Mesendoderm (in vitro differentiated cells): ENCODE measurements at regions not wholly inside any gene's neighbourhood (a gene's known extent, or its start where the extent isn't known, plus 50 kb on each side); places are given as distances from the start of the nearest gene placed in this dataset.

ENCODE experiments used
- DNase-seq: peaks from one replicate; pipeline ENCODE4 v3.0.0; 2013
- H2AK5ac ChIP-seq: 2 replicates; pipeline ENCODE4 v1.6.1; 2013; ENCODE audit warnings: low read length, inconsistent platforms
- H2BK120ac ChIP-seq: 2 replicates; pipeline ENCODE4 v1.6.1; 2013; ENCODE audit warnings: low read depth, mild to moderate bottlenecking, low read length, moderate library complexity, mixed read lengths
- H2BK15ac ChIP-seq: replicated peaks from 2 replicates; pipeline ENCODE4 v1.6.1; 2013; ENCODE audit warnings: low read depth, mild to moderate bottlenecking, moderate library complexity
- H2BK5ac ChIP-seq: 2 replicates; pipeline ENCODE4 v1.6.1; 2013; ENCODE audit warnings: low read length, inconsistent platforms
- H3K18ac ChIP-seq: 2 replicates; pipeline ENCODE4 v1.6.1; 2013; ENCODE audit warnings: mild to moderate bottlenecking, low read length, mixed read lengths
- H3K23ac ChIP-seq: one replicate; pipeline ENCODE4 v1.6.1; 2013; ENCODE audit warnings: low read length
- H3K27ac ChIP-seq: 2 replicates; pipeline ENCODE4 v1.5.1; 2013; ENCODE audit warnings: low read depth, mild to moderate bottlenecking, inconsistent platforms, low read length, moderate library complexity
- H3K27me3 ChIP-seq: 2 replicates; pipeline ENCODE4 v1.6.1; 2013; ENCODE audit warnings: low read length, control low read depth, mild to moderate bottlenecking, inconsistent platforms; ENCODE audit not compliant: insufficient read depth, poor library complexity
- H3K36me3 ChIP-seq: 2 replicates; pipeline ENCODE4 v1.6.1; 2013; ENCODE audit warnings: low read length, inconsistent platforms; ENCODE audit not compliant: control insufficient read depth, insufficient read depth
- H3K4ac ChIP-seq: one replicate; pipeline ENCODE4 v1.6.1; 2013; ENCODE audit warnings: low read depth, mild to moderate bottlenecking, low read length, moderate library complexity
- H3K4me1 ChIP-seq: 2 replicates; pipeline ENCODE4 v1.6.1; 2013; ENCODE audit warnings: low read depth, low read length, inconsistent platforms; ENCODE audit not compliant: control insufficient read depth
- H3K4me2 ChIP-seq: 2 replicates; pipeline ENCODE4 v1.6.1; 2013; ENCODE audit warnings: low read length
- H3K4me3 ChIP-seq: 2 replicates; pipeline ENCODE4 v1.5.1; 2013; ENCODE audit warnings: mild to moderate bottlenecking, low read length
- H3K56ac ChIP-seq: one replicate; pipeline ENCODE4 v1.6.1; 2013; ENCODE audit warnings: low read length
- H3K79me1 ChIP-seq: 2 replicates; pipeline ENCODE4 v1.6.1; 2013; ENCODE audit warnings: low read length, inconsistent platforms
- H3K79me2 ChIP-seq: 2 replicates; pipeline ENCODE4 v1.6.1; 2013; ENCODE audit warnings: mild to moderate bottlenecking, low read length; ENCODE audit not compliant: control insufficient read depth, insufficient read depth
- H3K9ac ChIP-seq: 2 replicates; pipeline ENCODE4 v1.6.1; 2013; ENCODE audit warnings: low read length, inconsistent platforms
- H4K5ac ChIP-seq: one replicate; pipeline ENCODE4 v1.6.1; 2013; ENCODE audit warnings: low read length
- H4K8ac ChIP-seq: one replicate; pipeline ENCODE4 v1.6.1; 2013; ENCODE audit warnings: low read depth, mild to moderate bottlenecking, control low read depth, low read length, moderate library complexity
- WGBS: extraction: QIAGEN DNeasy Blood & Tissue Kit; methylation state at CpG from one replicate; pipeline ENCODE4 v1.1.7; 2013; ENCODE audit warnings: low lambda C conversion rate, missing lambda C conversion rate; ENCODE audit not compliant: insufficient coverage; ENCODE audit errors: extremely low coverage; 5-methylcytosine and 5-hydroxymethylcytosine counted together

DNA sequence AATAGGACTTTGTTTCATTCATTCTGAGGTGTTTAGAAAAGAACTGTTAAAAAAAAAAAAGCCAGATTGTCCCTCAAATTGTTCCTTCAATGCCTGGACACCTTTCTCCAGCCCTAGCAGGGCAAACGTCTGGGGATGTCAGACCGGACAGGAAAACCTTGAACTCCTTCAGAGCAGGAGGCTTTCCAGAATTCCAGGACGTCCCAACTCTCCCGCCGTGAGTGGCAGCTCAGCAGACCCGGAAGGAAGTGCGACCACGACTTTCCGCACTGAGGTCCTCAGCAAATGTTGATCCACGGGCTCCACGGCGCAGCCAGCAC, 139.1 kb downstream of the DLL1 start:
- Histone ChIP-seq H3K4ac (peak overlapping the region; percentile 65), H2BK120ac (no peak overlapping the region), H4K8ac (no peak overlapping the region), H3K4me1 (peaks cover 5% of the 10 kb centered on the region), H3K4me3 (no peak overlapping the region), H3K4me2 (no peak overlapping the region), H3K79me1 (no peaks in the 10 kb centered on the region), H3K36me3 (no peaks in the 10 kb centered on the region), H3K27me3 (no peaks in the 10 kb centered on the region), H4K5ac (no peak overlapping the region), H3K56ac (peak overlapping the region; percentile 65), H2BK5ac (no peak overlapping the region), H3K18ac (peak overlapping the region; percentile 23), H2AK5ac (no peak overlapping the region), H3K9ac (no peak overlapping the region), H2BK15ac (no peak overlapping the region), H3K23ac (no peak overlapping the region), H3K79me2 (no peaks in the 10 kb centered on the region), H3K27ac (no peak overlapping the region)
- WGBS, result no CpG with 5 or more reads among the region's 12 CpGs
- DNase-seq, result no peak

GRCh38 chr6:170151321-170151771, 139.5 kb downstream of the DLL1 start:
- H3K4me1 ChIP-seq, result peaks cover 5% of the 10 kb centered on the region
- no peak overlapping the region for H2AK5ac ChIP-seq
- H3K79me1 ChIP-seq, result no peaks in the 10 kb centered on the region
- H3K4me3 ChIP-seq, result no peak overlapping the region
- H2BK15ac ChIP-seq, result no peak overlapping the region
- no peaks in the 10 kb centered on the region for H3K27me3 ChIP-seq
- H4K5ac ChIP-seq, result no peak overlapping the region
- H3K4me2 ChIP-seq, result no peak overlapping the region
- H2BK120ac ChIP-seq, result no peak overlapping the region
- no peaks in the 10 kb centered on the region for H3K79me2 ChIP-seq
- no peak overlapping the region for H3K23ac ChIP-seq
- H3K4ac ChIP-seq, result no peak overlapping the region
- H3K36me3 ChIP-seq, result no peaks in the 10 kb centered on the region
- H2BK5ac ChIP-seq, result no peak overlapping the region
- H3K27ac ChIP-seq, result no peak overlapping the region
- H3K18ac ChIP-seq, result peak overlapping the region; percentile 3
- H3K56ac ChIP-seq, result peak overlapping the region; percentile 65
- peak; percentile 54 for DNase-seq
- no peak overlapping the region for H3K9ac ChIP-seq
- no peak overlapping the region for H4K8ac ChIP-seq
- no CpG with 5 or more reads among the region's 11 CpGs for WGBS

DNA sequence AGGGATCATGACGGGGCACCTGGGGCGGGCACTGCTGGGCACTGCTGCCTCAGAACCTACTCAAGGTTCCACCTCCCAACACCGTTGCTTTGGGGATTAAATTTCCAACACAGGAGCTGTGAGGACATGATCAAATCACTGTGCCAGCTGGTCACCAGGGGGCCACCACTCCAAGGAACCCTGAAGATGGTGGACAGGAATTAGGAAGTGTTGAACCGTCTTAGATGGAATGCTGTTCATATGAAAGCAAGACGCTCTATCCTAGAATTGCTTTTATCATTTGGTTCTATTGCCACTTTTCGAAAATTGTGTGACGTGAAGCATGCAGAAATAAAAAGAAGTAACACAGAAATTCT, 140.3 kb downstream of the DLL1 start:
- Histone ChIP-seq H3K4me1 (peaks cover 5% of the 10 kb centered on the region), H3K56ac (no peak overlapping the region), H4K5ac (no peak overlapping the region), H3K4me2 (no peak overlapping the region), H3K9ac (no peak overlapping the region), H2BK5ac (no peak overlapping the region), H3K4me3 (no peak overlapping the region), H3K4ac (no peak overlapping the region), H3K79me1 (no peaks in the 10 kb centered on the region), H2AK5ac (no peak overlapping the region), H3K79me2 (no peaks in the 10 kb centered on the region), H2BK15ac (no peak overlapping the region), H3K18ac (no peak overlapping the region), H3K27me3 (no peaks in the 10 kb centered on the region), H4K8ac (no peak overlapping the region), H3K23ac (no peak overlapping the region), H3K27ac (no peak overlapping the region), H2BK120ac (no peak overlapping the region), H3K36me3 (no peaks in the 10 kb centered on the region)
- no CpG with 5 or more reads among the region's 7 CpGs for WGBS
- DNase-seq, result peak; percentile 9

- Histone ChIP-seq H3K79me1 (no peaks in the 10 kb centered on the region), H3K56ac (no peak overlapping the region), H3K27me3 (no peaks in the 10 kb centered on the region), H2BK120ac (no peak overlapping the region), H3K27ac (no peak overlapping the region), H3K4me2 (no peak overlapping the region), H2BK15ac (no peak overlapping the region), H2AK5ac (no peak overlapping the region), H3K4me3 (no peak overlapping the region), H2BK5ac (no peak overlapping the region), H3K9ac (no peak overlapping the region), H3K36me3 (no peaks in the 10 kb centered on the region), H3K79me2 (no peaks in the 10 kb centered on the region), H3K23ac (no peak overlapping the region), H4K5ac (no peak overlapping the region), H3K18ac (no peak overlapping the region), H3K4ac (no peak overlapping the region), H3K4me1 (peaks cover 5% of the 10 kb centered on the region), H4K8ac (no peak overlapping the region)
- no peak for DNase-seq
- WGBS, result no CpG with 5 or more reads among the region's 9 CpGs
Measured at GRCh38 chr6:170149681-170150589, 140.9 kb downstream of the DLL1 start.

- Histone ChIP-seq H3K4me2 (no peak overlapping the region), H3K4me3 (no peak overlapping the region), H3K56ac (no peak overlapping the region), H3K79me1 (no peaks in the 10 kb centered on the region), H3K4ac (no peak overlapping the region), H2BK120ac (no peak overlapping the region), H3K79me2 (no peaks in the 10 kb centered on the region), H2AK5ac (no peak overlapping the region), H4K5ac (no peak overlapping the region), H2BK15ac (no peak overlapping the region), H3K9ac (no peak overlapping the region), H3K27me3 (no peaks in the 10 kb centered on the region), H3K27ac (no peak overlapping the region), H4K8ac (no peak overlapping the region), H2BK5ac (no peak overlapping the region), H3K23ac (no peak overlapping the region), H3K18ac (no peak overlapping the region), H3K36me3 (no peaks in the 10 kb centered on the region), H3K4me1 (peaks cover 5% of the 10 kb centered on the region)
- no CpG with 5 or more reads among the region's 17 CpGs for WGBS
- no peak for DNase-seq
Measured at GRCh38 chr6:170148709-170149470, 142.0 kb downstream of the DLL1 start.
